OCI-LY3 (cell line): ENCODE measurements at regions not wholly inside any gene's neighbourhood (a gene's known extent, or its start where the extent isn't known, plus 50 kb on each side); places are given as distances from the start of the nearest gene placed in this dataset.

ENCODE experiments used
- EZH2phosphoT487 ChIP-seq: fragments of 200-600 bp; shearing (Covaris generic); IDR thresholded peaks from 2 replicates; pipeline ENCODE4 v1.6.1; 2018; ENCODE audit warnings: antibody characterized with exemption, mixed run types, low read depth
- TF ChIP-seq, protein P1 (sequence below): fragments of 200-600, 300-600 bp; sonication (generic); IDR thresholded peaks from 2 replicates; pipeline ENCODE4 v1.5.1; 2014; ENCODE audit warnings: antibody characterized with exemption, low read length, low read depth

DNA sequence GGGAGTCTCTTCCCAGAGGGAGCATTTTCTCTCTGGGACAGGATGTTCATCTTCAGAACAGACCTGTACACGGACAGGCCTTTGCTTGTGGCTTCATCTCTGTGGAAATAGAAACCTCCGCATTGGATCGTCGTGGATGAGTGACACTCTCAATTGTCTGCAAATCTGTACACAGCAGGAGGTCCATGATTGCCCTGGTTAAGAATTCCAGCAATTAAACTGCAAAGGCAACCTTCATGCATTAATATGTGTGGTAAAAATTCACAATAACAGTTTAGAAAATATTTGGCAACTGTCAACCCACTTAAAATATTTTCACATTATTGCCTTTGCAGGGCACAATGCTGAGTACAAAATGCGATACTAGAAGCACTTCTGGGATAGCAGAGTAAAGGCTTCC, 149.8 kb upstream of the SFSWAP start:
- TF ChIP-seq, protein P1, sequence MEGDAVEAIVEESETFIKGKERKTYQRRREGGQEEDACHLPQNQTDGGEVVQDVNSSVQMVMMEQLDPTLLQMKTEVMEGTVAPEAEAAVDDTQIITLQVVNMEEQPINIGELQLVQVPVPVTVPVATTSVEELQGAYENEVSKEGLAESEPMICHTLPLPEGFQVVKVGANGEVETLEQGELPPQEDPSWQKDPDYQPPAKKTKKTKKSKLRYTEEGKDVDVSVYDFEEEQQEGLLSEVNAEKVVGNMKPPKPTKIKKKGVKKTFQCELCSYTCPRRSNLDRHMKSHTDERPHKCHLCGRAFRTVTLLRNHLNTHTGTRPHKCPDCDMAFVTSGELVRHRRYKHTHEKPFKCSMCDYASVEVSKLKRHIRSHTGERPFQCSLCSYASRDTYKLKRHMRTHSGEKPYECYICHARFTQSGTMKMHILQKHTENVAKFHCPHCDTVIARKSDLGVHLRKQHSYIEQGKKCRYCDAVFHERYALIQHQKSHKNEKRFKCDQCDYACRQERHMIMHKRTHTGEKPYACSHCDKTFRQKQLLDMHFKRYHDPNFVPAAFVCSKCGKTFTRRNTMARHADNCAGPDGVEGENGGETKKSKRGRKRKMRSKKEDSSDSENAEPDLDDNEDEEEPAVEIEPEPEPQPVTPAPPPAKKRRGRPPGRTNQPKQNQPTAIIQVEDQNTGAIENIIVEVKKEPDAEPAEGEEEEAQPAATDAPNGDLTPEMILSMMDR: no peak
- no peak for TF ChIP-seq EZH2phosphoT487
